ENCODE measurements at regions not wholly inside any gene's neighbourhood (a gene's known extent, or its start where the extent isn't known, plus 50 kb on each side); places are given as distances from the start of the nearest gene placed in this dataset.

DNA sequence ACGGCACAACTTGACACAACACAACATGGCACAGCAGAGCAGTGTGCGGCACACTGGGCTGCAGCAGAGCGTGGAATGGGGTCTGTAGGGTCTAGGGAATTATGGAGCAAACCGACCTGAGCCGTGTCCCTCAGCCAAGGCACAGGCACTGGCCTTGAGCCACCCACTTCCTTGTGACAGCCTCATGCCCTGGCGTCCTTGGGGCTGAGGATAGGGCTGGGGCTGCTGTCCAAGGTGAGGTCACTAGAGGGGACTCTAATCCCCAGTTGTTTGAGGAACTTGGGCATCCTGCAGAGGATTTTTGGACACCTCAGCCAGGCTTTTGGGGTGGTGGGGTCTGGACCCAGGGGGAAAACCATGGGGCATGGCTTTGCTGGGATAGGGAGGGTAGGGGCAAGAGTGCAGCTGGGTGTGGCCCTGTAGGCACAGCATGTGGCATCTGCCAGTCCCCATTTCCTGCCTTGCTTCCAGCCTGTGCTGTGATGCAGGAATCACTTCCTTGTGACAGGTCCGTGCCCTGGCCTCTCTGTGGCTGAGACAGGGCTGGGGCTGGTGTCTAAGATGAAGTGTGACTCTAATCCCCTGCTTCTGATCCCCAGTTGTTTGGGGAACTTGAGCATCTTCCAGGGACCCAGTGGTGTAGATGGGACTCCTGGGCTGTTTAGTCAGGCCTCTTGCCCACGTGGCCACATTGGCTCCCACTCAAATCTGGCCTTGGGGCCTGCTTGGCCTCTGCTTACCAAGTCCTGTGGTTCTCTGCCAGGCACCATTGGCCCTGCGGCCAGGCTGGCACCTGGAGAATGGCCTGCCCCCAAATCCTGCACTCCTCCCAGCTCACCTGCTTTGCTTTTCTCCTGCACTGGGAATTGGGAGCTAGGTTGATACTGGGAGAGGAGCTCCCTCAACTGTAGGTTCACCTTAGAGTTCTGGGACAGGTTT, 78.5 kb downstream of the SCGB2B2 start:
- TF ChIP-seq, protein P1, sequence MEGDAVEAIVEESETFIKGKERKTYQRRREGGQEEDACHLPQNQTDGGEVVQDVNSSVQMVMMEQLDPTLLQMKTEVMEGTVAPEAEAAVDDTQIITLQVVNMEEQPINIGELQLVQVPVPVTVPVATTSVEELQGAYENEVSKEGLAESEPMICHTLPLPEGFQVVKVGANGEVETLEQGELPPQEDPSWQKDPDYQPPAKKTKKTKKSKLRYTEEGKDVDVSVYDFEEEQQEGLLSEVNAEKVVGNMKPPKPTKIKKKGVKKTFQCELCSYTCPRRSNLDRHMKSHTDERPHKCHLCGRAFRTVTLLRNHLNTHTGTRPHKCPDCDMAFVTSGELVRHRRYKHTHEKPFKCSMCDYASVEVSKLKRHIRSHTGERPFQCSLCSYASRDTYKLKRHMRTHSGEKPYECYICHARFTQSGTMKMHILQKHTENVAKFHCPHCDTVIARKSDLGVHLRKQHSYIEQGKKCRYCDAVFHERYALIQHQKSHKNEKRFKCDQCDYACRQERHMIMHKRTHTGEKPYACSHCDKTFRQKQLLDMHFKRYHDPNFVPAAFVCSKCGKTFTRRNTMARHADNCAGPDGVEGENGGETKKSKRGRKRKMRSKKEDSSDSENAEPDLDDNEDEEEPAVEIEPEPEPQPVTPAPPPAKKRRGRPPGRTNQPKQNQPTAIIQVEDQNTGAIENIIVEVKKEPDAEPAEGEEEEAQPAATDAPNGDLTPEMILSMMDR (IDR thresholded peaks at IDR 0.05), result no peak
- TF ChIP-seq POLR2A (IDR thresholded peaks at IDR 0.05), result no peak
